ENCODE measurements at regions not wholly inside any gene's neighbourhood (a gene's known extent, or its start where the extent isn't known, plus 50 kb on each side); places are given as distances from the start of the nearest gene placed in this dataset.
"Not testable (repeated sequence)": the region's sequence is repeated elsewhere in the genome, so short reads cannot be mapped to it uniquely, and the experiment has no call there.

DNA sequence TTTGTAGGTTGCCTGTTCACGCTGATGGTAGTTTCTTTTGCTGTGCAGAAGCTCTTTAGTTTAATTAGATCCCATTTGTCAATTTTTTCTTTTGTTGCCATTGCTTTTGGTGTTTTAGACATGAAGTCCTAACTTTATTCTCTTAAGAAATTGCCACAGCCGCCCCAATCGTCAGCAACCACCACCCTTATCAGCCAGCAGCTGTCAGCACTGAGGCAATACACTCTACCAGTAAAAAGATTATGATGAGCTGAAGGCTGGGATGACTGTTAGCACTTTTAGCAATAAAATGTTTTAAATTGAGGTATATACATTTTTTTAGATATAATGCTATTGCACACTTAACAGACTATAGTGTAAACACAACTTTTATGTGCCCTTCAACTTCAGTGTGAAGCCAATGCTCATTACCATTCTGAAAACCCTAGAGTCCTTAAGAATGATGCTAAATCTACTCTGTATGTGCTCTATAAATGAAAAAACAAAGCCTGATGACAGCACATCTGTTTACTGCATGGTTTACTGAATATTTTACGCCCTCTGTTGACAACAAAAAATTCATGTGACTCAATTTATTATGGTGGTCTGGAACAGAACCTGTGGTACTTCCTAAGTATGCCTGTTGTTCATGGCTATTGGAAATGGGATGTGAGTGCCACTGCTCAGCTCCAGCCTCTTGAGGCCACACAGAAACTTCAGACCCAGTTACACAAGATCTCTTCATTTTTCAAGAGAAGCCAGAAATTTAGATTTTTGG is 197.4 kb downstream of the DUSP6 start:
- WGBS, 3 donors: 77 to 84% (median 78%) methylated on average over 4 of the region's 4 CpGs
- H3K27ac ChIP-seq: no peak overlapping the region
- no peaks in the 10 kb centered on the region for H3K27me3 ChIP-seq
- intact Hi-C loops (cut with DNase I): no loop called here
- no peaks in the 10 kb centered on the region for H3K4me1 ChIP-seq (ENCODE audit: insufficient read depth)
- H3K9me3 ChIP-seq: no peaks in the 10 kb centered on the region
- H3K4me3 ChIP-seq: no peak overlapping the region
- H3K36me3 ChIP-seq: no peaks in the 10 kb centered on the region
- DNase-seq: no peak
- TF ChIP-seq POLR2A (IDR thresholded peaks at IDR 0.05) (no peak), EP300 (IDR thresholded peaks at IDR 0.05) (no peak)
- TF ChIP-seq, protein P1, sequence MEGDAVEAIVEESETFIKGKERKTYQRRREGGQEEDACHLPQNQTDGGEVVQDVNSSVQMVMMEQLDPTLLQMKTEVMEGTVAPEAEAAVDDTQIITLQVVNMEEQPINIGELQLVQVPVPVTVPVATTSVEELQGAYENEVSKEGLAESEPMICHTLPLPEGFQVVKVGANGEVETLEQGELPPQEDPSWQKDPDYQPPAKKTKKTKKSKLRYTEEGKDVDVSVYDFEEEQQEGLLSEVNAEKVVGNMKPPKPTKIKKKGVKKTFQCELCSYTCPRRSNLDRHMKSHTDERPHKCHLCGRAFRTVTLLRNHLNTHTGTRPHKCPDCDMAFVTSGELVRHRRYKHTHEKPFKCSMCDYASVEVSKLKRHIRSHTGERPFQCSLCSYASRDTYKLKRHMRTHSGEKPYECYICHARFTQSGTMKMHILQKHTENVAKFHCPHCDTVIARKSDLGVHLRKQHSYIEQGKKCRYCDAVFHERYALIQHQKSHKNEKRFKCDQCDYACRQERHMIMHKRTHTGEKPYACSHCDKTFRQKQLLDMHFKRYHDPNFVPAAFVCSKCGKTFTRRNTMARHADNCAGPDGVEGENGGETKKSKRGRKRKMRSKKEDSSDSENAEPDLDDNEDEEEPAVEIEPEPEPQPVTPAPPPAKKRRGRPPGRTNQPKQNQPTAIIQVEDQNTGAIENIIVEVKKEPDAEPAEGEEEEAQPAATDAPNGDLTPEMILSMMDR (IDR thresholded peaks at IDR 0.05): no peak

DNA sequence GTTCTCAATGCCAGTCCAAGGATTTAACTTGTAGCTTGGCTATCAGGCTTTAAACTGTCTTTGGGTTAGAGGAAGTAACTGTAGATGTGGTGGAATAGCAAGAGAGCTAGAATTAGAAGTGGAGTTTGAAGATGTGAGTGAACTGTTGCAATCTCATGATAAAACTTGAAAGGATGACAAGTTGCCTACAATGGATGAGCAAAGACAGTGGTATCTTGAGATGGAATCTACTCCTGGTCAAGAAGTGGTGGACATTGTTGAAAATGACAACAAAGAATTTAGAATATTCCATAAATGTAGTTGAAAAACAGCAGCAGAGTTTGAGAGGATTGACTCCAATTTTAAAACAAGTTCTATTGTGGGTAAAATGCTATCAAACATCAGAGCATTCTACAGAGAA is 199.0 kb downstream of the DUSP6 start:
- Histone ChIP-seq H3K9me3 (no peaks in the 10 kb centered on the region), H3K27ac (no peak overlapping the region)

DNA sequence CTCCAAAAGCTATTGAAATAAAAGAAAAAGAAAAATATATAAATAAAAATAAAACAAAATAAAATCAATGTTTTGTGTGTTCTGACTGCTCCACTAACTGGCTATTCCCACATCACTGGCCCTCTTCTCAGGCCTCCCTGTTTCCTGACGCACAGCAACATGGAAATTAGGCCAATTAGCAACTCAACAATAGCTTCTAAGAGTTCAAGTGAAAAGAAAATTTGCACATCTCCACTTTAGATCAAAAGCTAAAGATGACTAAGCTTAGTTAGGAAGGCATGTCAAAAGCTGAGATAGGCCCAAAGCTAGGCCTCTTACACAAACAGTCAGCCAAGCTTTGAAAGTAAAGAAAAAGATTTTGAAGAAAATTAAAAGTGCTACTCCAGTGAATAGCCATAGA is 200.8 kb downstream of the DUSP6 start:
- 86 to 92% (median 92%) methylated on average over 1 of the region's 1 CpG for WGBS, 3 donors
- Histone ChIP-seq H3K36me3 (no peaks in the 10 kb centered on the region), H3K4me3 (no peak overlapping the region), H3K9me3 (no peaks in the 10 kb centered on the region), H3K27me3 (no peaks in the 10 kb centered on the region), H3K4me1 (ENCODE audit: insufficient read depth) (no peaks in the 10 kb centered on the region), H3K27ac (no peak overlapping the region)
- no peak for DNase-seq
- TF ChIP-seq, protein P1 (IDR thresholded peaks at IDR 0.05): no peak
- TF ChIP-seq EP300 (IDR thresholded peaks at IDR 0.05): no peak
- no peak for TF ChIP-seq POLR2A (IDR thresholded peaks at IDR 0.05)
- intact Hi-C loops (cut with DNase I): no loop called here

More for the DNA sequence above, 199.0 kb downstream of the DUSP6 start:
- no peaks in the 10 kb centered on the region for H3K4me1 ChIP-seq (ENCODE audit: insufficient read depth)
- DNase-seq: no peak
- H3K4me3 ChIP-seq: no peak overlapping the region
- no peaks in the 10 kb centered on the region for H3K36me3 ChIP-seq
- intact Hi-C loops (cut with DNase I): no loop called here
- TF ChIP-seq POLR2A (IDR thresholded peaks at IDR 0.05) (no peak), EP300 (IDR thresholded peaks at IDR 0.05) (no peak)
- TF ChIP-seq, protein P1 (IDR thresholded peaks at IDR 0.05): no peak
- H3K27me3 ChIP-seq: no peaks in the 10 kb centered on the region

DNA sequence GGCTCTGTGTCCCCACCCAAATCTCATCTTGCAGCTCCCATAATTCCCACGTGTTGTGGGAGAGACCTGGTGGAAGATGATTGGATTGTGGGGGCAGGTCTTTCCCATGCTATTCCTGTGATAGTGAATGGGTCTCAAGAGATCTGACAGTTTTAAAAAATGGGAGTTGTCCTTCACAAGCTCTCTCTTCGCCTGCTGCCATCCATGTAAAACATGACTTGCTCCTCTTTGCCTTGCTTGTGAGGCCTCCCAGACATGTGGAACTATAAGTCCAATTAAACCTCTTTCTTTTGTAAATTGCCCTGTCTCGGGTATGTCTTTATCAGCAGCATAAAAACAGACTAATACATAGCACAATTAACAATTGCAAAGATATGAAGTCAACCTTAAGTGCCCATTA is 201.5 kb downstream of the DUSP6 start:
- DNase-seq; H3K4me3 ChIP-seq; H3K27me3 ChIP-seq; intact Hi-C loops (cut with DNase I); H3K4me1 ChIP-seq (ENCODE audit: insufficient read depth); H3K9me3 ChIP-seq; H3K27ac ChIP-seq; H3K36me3 ChIP-seq: not testable (repeated sequence)
- 84 to 91% (median 88%) methylated on average over 3 of the region's 3 CpGs for WGBS, 3 donors

DNA sequence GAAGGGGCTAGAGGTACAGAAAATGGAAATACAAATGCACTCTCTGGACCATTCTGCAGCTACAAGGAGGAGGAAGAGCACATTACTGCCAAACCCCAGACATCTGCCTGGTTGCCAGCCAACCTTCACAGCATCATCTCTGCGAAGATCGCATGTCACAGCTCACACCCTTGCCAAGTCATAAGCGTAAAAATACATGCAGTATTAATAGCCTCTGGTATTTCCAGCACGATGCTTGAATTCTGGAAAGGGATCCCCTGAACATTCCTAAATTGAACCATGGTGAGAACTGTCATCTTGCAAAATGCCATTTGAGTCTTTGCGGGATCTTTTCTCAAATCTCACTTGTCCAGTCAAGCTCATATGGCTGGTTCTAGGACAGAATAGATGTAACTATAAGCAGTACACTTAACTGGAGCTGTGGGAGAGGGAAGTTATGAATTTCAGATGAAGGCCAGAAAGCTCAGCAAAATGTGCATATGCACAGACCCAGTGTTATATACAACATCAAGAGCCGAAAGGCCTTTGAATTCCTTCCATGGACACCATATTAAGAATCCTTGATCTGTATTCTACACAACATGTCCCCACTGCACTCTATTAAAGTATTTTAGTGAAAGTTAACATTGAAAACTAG is 211.6 kb downstream of the DUSP6 start:
- DNase-seq: no peak
- no peak overlapping the region for H3K27ac ChIP-seq
- H3K27me3 ChIP-seq: no peaks in the 10 kb centered on the region
- no peaks in the 10 kb centered on the region for H3K9me3 ChIP-seq
- no peaks in the 10 kb centered on the region for H3K4me1 ChIP-seq (ENCODE audit: insufficient read depth)
- H3K36me3 ChIP-seq: no peaks in the 10 kb centered on the region
- no peak overlapping the region for H3K4me3 ChIP-seq
- intact Hi-C loops (cut with DNase I): no loop called here
- 76 to 91% (median 80%) methylated on average over 6 of the region's 6 CpGs for WGBS, 3 donors
- TF ChIP-seq, protein P1 (IDR thresholded peaks at IDR 0.05): no peak
- TF ChIP-seq POLR2A (IDR thresholded peaks at IDR 0.05) (no peak), EP300 (IDR thresholded peaks at IDR 0.05) (no peak)

Data from ovary (tissue), 7 donors.